GM03348 (cell line): ENCODE measurements at regions not wholly inside any gene's neighbourhood (a gene's known extent, or its start where the extent isn't known, plus 50 kb on each side); places are given as distances from the start of the nearest gene placed in this dataset.
"Not testable (repeated sequence)": the region's sequence is repeated elsewhere in the genome, so short reads cannot be mapped to it uniquely, and the experiment has no call there.

Experiments
- DNase-seq: peaks from one replicate; pipeline ENCODE4 v3.0.0; 2012; ENCODE audit warnings: low spot score

- no peak for DNase-seq
Observed at GRCh38 chr6:112581015-112581414, 233.9 kb downstream of the RFPL4B start.

GRCh38 chr6:112590326-112590725 lies 243.2 kb downstream of the RFPL4B start:
- no peak for DNase-seq

- no peak for DNase-seq
Observed at GRCh38 chr6:112591329-112591728, 244.2 kb downstream of the RFPL4B start.

GRCh38 chr6:112592159-112592558 lies 245.0 kb downstream of the RFPL4B start:
- DNase-seq, result no peak

DNA sequence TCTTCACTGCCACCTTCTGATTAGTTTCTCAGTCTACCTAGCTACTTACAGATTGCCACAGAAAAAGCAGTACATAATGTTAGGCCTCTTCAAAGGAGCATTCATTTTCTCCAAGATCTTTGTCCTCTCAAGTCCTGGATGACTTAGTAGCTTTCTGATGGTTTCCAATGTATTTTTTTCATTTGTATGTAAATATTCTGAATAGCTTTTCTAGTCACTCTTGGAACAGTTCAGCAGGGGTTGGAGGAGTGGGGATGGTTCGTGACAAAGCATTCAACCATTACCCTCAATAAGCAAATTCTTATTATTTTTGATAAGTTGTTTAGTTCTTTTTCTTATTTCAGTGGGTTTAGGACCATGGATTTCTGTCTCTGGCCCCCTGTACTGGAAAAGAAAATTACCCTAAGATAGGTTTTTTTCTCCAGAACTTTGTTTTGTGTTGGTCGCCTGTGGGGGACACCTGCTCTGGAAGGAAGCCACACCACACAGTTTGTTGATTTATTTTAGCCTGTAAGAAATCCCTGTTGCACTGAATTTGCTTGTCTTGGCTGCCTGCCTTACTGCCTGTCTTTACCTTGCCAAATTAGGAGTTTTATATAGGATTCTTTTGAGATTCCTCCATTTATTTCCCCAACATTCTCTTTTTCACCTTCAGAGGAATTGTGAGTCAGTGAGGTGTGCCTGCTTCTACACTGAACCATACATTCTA lies 247.9 kb downstream of the RFPL4B start:
- DNase-seq, result no peak

DNA sequence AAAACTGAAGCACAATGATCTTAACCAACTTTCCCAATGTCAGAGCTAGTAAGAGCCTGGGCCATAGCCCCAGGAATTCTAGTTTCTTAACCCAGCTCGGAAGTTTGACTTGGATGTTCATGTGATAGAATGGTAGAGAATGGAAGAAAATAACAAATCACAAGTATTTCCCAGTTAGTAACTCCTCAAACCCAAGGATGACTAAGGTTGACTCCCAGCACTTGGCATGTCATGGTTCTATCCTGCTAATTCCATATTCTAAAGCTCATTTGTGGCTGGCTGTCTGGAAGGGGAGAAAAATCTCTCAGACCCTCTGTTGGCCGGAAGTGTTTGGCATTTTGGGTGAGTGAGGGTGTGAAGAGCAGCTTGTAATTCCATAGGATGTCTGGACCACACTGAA lies 248.7 kb downstream of the RFPL4B start:
- no peak for DNase-seq

- no peak for DNase-seq
Observed at GRCh38 chr6:112597176-112597575, 250.0 kb downstream of the RFPL4B start.

GRCh38 chr6:112600168-112600567 lies 253.0 kb downstream of the RFPL4B start:
- no peak for DNase-seq

DNA sequence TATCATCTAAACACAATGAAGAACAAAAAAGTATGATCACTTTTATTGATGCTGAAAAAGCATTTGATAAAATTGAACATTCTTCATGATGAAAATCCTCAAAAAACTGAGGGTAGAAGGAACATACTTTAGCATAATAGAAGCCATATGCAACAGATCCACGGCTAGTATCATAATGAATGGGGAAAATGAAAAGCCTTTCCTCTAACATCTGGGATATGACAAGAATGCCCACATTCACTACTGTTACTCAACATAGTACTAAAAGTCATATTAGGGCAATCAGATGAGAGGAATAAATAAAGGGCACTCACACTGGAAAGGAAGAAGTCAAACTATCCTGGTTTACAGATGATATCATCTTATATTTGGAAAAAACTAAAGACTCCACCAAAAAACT lies 256.6 kb downstream of the RFPL4B start:
- no peak for DNase-seq

DNA sequence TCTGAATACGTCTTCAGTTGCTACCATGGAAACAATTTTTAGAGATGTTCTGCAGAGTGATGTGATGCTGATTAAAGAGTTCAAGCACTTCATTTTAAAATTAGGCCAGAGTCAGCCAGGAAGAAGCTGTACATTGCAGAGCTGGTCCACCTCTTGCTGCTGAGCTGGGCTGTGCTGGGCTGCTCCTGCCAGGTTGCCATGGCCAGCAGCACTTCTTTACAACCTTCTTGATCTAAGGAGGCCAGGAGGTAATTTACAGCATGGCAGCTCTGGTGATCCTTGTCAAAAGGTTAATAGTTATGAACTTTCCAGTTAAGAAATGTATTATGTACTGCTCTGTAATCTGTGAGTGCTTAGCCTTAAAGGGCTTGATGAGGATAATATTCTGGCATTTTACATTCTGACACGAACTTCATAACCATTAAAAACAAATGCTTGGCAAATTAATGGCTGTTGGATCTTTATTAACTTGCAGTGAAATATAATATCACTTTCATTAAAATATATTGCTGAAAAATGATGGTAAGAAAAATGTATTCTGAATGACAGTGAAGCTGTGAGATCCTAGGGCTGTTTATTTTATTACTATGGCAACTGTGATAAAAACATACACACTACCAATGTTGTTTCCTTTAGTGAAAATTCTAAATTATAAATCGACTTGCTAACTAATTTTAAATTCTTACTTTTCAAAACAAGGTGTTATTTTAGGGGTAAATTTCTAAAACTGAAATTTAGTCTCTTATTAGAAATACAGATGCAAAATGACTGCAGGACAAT lies 259.7 kb downstream of the RFPL4B start:
- no peak for DNase-seq

DNA sequence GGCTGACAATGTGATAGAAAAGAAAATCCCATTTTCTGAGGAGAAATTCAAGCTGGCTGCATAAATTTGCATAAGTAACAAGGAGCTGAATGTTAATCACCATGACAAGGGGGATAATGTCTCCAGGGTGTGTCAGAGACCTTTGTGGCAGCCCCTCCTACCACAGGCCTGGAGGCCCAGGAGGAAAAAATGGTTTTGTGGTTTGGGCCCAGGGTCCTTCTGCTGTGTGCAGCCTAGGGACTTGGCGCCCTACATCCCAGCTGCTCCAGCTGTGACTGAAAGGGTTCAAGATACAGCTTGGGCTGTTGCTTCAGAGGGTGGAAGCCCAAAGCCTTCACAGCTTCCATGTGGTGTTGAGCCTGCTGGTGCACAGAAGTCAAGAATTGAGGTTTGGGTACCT lies 261.8 kb downstream of the RFPL4B start:
- not testable (repeated sequence) for DNase-seq

- no peak for DNase-seq
Observed at GRCh38 chr6:112613410-112613809, 266.3 kb downstream of the RFPL4B start.

DNA sequence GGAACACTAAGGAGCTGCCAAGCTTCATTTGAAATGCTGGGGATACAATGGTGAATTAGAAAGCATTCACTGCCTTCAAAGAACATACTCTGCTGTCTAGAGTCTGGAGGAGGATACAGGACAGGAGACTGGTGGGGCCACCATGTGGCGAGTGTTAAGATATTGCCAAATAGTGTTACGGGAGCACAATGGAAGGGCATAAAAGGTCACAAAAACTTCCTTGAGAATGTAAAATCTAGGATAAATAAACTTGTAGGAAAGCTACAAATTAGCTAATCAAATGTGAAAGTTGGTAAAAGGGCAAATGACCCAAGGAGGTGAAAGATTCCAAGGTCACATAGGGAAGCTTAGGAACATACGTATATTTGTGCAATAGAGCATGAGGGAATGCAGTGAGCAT lies 271.7 kb downstream of the RFPL4B start:
- DNase-seq, result no peak

- DNase-seq, result no peak
Observed at GRCh38 chr6:112620812-112621569, 273.9 kb downstream of the RFPL4B start.

DNA sequence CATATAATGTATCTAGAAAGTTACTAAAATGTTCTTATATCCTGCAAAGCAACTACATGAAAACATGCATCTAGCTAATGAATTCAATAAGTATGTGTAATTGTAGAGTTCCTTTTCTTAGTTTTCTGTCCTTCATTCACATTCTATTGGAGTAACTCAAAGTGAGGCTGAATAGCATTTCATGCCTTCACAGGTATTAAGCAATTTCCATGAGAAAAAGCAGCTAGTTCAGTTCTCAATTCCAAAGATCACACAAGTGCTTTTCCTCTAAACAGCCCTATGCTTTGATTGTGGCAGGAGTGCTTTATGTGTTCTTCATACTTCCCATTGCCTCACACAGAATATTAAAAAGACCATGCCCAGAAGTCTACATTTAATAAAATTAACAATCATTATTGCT lies 274.9 kb downstream of the RFPL4B start:
- no peak for DNase-seq

GRCh38 chr6:112626468-112627082 lies 279.4 kb downstream of the RFPL4B start:
- DNase-seq, result peak; percentile 45

GRCh38 chr6:112634376-112634775 lies 287.2 kb downstream of the RFPL4B start:
- no peak for DNase-seq

DNA sequence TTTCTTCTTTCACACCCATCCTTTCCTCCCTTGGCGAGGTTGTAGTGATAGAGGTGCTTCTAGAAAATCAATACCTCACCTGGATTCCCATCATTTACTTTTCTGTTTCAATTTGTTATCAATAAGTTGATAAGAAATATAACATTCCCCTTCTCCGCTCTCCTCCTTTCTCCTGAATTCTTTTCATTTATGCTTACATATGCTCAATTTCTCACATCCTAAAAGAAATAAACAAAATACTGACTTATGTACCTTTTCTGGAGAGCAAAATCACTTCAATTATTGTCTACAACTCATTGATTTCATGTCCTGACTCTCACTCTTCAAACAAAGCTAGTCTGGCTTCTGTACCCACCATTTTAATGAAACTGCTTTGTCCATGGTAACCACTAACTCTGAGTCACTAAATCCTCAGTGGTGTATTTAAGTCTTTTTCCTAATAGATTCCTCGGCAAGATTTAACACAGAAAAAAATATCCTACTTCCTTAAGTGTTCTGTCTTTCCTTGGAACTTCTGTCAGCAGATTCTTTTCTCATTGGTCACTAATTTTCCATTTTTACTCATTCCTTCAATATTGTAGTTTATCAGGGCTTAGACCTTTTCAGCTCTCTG lies 289.6 kb downstream of the RFPL4B start:
- DNase-seq, result peak; percentile 20

DNA sequence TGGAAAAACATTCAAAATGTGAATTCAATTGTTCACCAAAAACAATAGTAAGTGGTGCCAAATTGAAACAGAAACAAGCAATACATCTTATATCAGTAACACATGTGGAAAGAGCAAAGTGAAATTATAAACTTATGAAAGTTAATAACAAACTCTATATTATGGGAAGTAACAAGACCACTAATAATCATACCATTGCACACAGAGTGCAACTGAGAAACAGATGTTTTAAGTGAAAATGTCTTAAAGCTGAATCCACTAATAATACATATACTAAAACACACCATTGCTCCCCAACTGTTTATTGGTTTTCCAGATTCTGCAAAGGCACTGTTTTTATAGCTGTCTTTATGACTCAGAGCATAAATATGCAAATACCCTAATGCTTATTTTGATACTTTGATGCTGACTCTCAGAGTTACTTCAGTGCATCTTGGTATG lies 292.3 kb downstream of the RFPL4B start:
- DNase-seq, result peak; percentile 31

DNA sequence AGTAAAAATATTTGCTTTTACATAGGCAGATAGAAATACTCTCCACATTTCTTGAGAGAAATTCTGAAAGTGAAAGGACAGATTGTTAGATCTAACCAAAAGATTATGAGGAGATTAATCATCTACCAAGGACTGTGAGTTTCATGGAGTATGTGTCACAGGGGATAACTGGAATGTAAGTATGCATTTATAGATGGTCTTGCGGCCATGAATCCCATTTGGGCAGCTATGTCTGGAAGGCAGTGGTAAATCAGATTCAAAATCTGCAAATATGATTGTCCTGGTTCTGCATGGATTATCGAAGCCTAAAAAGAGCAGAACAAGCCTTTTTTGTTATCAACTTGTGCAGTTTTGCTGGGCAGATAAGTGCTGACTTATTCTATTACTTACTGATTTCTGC lies 293.8 kb downstream of the RFPL4B start:
- peak; percentile 72 for DNase-seq

GRCh38 chr6:112649853-112650252 lies 302.7 kb downstream of the RFPL4B start:
- no peak for DNase-seq

GRCh38 chr6:112651239-112651638 lies 304.1 kb downstream of the RFPL4B start:
- no peak for DNase-seq
